Coronary artery (tissue), 2 donors: ENCODE measurements at regions not wholly inside any gene's neighbourhood (a gene's known extent, or its start where the extent isn't known, plus 50 kb on each side); places are given as distances from the start of the nearest gene placed in this dataset.

Experiments
- DNase-seq: peaks from one replicate; pipeline ENCODE4 v3.0.0-alpha.2; 2017; ENCODE audit warnings: low spot score
- H3K27ac ChIP-seq, 2 donors: fragments of 200-600 bp; sonication (generic); one replicate each; pipeline ENCODE4 v1.5.1; 2016 to 2019
- H3K4me3 ChIP-seq: fragments of 200-600 bp; sonication (generic); 2 replicates; pipeline ENCODE4 v1.5.1; 2016; ENCODE audit warnings: mild to moderate bottlenecking, moderate library complexity
- TF ChIP-seq, protein P1 (sequence below): fragments of 200-600 bp; sonication (generic); IDR thresholded peaks from one replicate; pipeline ENCODE4 v1.5.1; 2019; ENCODE audit warnings: antibody characterized with exemption

DNA sequence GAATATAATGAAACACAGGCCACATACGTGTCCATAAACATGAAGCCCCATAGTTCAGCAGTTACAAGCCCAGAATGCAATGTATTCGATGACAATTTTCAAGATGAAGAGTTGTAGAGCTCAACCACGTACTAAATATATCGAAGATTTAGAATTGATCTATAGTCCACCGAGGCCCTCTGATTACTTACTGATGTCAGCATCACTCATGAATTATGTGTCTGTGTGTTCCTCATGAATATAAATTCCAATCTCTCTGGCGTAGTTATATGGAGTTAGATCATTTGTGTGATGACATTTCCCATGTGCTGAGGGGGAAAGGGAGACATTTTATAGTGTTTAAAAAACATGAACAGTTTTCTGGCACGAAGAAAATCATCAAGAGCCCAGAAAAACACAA, 97.5 kb downstream of the PFDN4 start:
- no peak for DNase-seq
- H3K4me3 ChIP-seq = no peak overlapping the region
- no peak overlapping the region for H3K27ac ChIP-seq
- TF ChIP-seq, protein P1, sequence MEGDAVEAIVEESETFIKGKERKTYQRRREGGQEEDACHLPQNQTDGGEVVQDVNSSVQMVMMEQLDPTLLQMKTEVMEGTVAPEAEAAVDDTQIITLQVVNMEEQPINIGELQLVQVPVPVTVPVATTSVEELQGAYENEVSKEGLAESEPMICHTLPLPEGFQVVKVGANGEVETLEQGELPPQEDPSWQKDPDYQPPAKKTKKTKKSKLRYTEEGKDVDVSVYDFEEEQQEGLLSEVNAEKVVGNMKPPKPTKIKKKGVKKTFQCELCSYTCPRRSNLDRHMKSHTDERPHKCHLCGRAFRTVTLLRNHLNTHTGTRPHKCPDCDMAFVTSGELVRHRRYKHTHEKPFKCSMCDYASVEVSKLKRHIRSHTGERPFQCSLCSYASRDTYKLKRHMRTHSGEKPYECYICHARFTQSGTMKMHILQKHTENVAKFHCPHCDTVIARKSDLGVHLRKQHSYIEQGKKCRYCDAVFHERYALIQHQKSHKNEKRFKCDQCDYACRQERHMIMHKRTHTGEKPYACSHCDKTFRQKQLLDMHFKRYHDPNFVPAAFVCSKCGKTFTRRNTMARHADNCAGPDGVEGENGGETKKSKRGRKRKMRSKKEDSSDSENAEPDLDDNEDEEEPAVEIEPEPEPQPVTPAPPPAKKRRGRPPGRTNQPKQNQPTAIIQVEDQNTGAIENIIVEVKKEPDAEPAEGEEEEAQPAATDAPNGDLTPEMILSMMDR = no peak

DNA sequence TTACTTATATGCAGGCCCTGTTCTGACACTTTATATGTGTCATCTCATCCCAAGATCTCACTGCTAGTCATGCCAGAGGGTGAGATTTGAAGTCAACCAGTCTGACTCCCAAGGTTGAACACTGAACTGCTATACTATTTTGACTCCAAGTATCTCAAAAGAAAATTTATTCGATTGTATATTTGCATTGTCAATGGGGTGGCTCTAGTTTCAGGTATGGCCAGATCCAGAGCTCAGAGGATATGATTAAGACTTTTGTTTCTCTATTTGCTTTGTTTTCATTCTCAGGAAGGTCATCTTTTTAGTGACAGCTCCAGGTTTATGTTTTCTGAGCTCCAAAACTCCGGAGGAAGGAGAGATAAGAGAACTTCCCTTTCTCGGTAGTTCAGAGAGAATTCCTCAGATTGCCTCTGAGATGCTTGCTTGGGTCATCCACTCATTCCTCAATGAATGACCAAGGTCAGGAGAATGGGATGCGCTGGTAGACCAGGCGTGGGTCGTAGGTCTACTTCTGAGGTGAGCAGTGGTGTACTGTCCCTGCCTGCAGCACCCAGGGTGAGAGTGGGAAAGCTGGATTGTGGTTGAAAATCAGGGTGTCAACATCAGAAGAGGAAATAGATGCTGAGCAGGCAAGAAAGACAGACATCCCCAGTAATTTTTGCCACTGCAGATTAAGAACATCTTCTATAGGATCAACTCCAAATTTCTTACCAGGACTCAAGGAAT, 99.3 kb downstream of the PFDN4 start:
- Histone ChIP-seq H3K4me3 (no peak overlapping the region), H3K27ac (no peak overlapping the region)
- TF ChIP-seq, protein P1 = no peak
- DNase-seq = no peak

DNA sequence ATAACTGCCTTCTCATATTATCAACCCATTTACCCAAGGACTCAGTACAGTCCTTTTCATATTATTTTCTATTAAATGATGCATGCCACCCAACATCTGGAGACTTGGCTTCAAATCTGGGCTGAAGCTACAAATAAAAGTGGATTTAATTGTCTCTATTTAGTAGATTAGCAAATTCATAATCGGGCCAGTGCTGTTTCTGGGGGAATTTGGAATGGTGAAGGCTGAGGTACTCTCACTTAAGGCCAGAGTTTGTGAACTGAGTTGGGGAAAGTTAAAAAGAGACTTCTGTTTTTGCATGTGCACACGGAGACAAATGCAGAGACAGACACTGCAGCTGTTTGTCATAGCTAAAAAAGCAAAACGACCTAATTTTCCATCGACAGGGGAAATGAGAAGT, 100.9 kb downstream of the PFDN4 start:
- Histone ChIP-seq H3K4me3 (no peak overlapping the region), H3K27ac (no peak overlapping the region)
- no peak for DNase-seq
- TF ChIP-seq, protein P1 = no peak

DNA sequence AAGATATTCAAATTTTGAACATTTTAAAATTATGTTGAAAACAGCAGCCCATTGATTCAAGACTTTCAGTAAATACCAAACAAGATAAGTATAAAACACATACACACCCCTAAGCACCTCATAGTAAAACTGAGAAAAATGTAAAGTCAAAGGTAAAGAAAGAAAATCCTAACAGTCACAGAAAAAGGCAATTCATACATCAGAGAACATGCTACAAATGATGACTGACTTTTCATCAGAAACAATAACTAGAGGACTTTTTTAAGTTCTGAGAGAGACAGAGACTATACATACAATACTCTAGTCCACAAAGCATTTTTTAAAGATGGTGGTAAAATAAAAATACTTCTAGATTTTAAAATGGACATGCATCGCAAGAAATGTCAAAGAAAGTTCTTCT, 111.0 kb downstream of the PFDN4 start:
- DNase-seq = no peak
- TF ChIP-seq, protein P1 = no peak
- no peak overlapping the region for H3K4me3 ChIP-seq
- H3K27ac ChIP-seq = no peak overlapping the region

DNA sequence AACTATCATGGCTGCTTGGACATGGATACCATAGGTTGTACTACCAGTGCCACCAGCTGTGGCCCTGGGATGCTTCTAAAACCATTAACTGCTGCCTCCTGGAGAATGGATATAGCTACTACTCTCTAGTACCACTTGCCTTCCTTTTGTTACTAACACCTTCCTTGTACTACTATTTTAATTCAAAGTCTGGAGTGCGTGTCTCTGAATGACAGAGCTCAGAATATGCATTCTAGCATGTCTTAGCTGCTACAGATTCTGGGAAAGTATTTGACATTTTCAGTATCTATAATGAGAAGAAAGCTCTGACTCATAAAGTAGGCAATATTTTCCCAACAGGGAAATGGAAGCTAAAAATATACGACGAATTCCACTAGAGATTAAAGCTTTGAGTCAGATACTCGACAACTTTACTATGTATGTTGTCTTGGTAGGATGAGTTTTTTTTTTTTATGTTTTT, 112.3 kb downstream of the PFDN4 start:
- TF ChIP-seq, protein P1 = no peak
- no peak overlapping the region for H3K4me3 ChIP-seq
- no peak for DNase-seq
- no peak overlapping the region for H3K27ac ChIP-seq

DNA sequence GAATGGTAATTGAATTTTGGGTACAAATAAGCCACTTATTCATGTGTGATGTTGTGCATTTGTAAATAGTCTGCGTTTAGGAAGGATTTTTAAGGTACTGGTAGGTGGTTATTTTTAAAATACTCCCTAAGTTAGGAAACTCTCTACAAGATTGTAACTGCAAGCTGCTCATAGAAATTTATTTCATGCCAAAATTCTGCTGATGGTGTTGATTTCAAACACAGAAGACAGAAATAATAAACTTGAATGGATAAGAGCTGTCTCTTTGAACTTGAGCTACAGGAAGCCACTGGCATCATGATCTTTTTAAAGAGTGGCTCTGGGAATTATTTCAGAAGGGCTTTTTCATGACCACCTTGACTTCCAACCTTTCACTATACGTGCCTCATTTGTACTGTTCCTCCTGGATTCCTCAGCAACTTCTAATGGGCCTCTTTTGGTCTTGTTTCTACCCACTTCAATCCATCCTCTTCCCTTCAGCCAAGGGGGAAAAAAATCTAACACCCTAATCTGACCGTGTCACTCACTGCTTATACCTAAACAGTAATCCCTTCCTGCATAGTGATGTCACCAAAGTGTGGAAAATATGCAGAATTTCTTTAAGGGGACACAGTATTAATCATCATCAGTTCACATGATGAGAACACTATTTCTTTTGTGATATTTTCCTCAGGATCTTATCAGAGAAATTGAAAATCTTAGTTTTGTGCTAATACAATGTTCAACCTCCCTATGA, 113.6 kb downstream of the PFDN4 start:
- no peak overlapping the region for H3K4me3 ChIP-seq
- TF ChIP-seq, protein P1 = no peak
- no peak overlapping the region for H3K27ac ChIP-seq
- no peak for DNase-seq
